H9 (cell line): ENCODE measurements at regions not wholly inside any gene's neighbourhood (a gene's known extent, or its start where the extent isn't known, plus 50 kb on each side); places are given as distances from the start of the nearest gene placed in this dataset.

Experiments
- DNase-seq: peaks from one replicate; pipeline ENCODE4 v3.0.0-alpha.2; 2017
- H2AFZ ChIP-seq: one replicate; pipeline ENCODE4 v1.6.1; 2013; ENCODE audit warnings: mild to moderate bottlenecking, low read length, control low read depth, moderate library complexity
- H2AK5ac ChIP-seq: 2 replicates; pipeline ENCODE4 v1.6.1; 2013; ENCODE audit warnings: low read length, control low read depth, mixed read lengths; ENCODE audit not compliant: insufficient read length
- H2BK120ac ChIP-seq: one replicate; pipeline ENCODE4 v1.6.1; 2013; ENCODE audit warnings: low read depth, mild to moderate bottlenecking, low read length, control low read depth, inconsistent platforms; ENCODE audit not compliant: poor library complexity, severe bottlenecking
- H2BK12ac ChIP-seq: 2 replicates; pipeline ENCODE4 v1.6.1; 2013; ENCODE audit warnings: low read length, control low read depth, mixed read lengths, low read depth; ENCODE audit not compliant: insufficient read length
- H2BK15ac ChIP-seq: 2 replicates; pipeline ENCODE4 v1.6.1; 2013; ENCODE audit warnings: low read depth, low read length, control low read depth
- H2BK20ac ChIP-seq: one replicate; pipeline ENCODE4 v1.6.1; 2013; ENCODE audit warnings: low read depth, mild to moderate bottlenecking, low read length, control low read depth, inconsistent platforms; ENCODE audit not compliant: poor library complexity, severe bottlenecking
- H2BK5ac ChIP-seq: 2 replicates; pipeline ENCODE4 v1.6.1; 2013; ENCODE audit warnings: low read length, control low read depth, mixed read lengths; ENCODE audit not compliant: insufficient read length
- H3K14ac ChIP-seq: 2 replicates; pipeline ENCODE4 v1.6.1; 2013; ENCODE audit warnings: low read length, control low read depth; ENCODE audit not compliant: insufficient read depth
- H3K18ac ChIP-seq: 2 replicates; pipeline ENCODE4 v1.6.1; 2013; ENCODE audit warnings: low read depth, mild to moderate bottlenecking, mixed read lengths, low read length, control low read depth; ENCODE audit not compliant: insufficient read length
- H3K23ac ChIP-seq: 2 replicates; pipeline ENCODE4 v1.6.1; 2013; ENCODE audit warnings: low read length, control low read depth, mixed read lengths, low read depth; ENCODE audit not compliant: insufficient read length
- H3K23me2 ChIP-seq: 2 replicates; pipeline ENCODE4 v1.6.1; 2013; ENCODE audit warnings: low read depth, mild to moderate bottlenecking, mixed read lengths, low read length, control low read depth; ENCODE audit not compliant: insufficient read length, poor library complexity, severe bottlenecking
- H3K27ac ChIP-seq: 2 replicates; pipeline ENCODE4 v1.5.1; 2013; ENCODE audit warnings: low read length, control low read depth, mixed read lengths, low read depth; ENCODE audit not compliant: insufficient read length
- H3K27me3 ChIP-seq: 2 replicates; pipeline ENCODE4 v1.6.1; 2013; ENCODE audit warnings: low read length, control low read depth, inconsistent platforms; ENCODE audit not compliant: insufficient read depth
- H3K4ac ChIP-seq: 2 replicates; pipeline ENCODE4 v1.6.1; 2013; ENCODE audit warnings: low read depth, mild to moderate bottlenecking, control low read depth, inconsistent platforms, low read length, moderate library complexity
- H3K4me1 ChIP-seq: 2 replicates; pipeline ENCODE4 v1.6.1; 2013; ENCODE audit warnings: low read length, control low read depth, inconsistent platforms; ENCODE audit not compliant: insufficient read depth
- H3K4me2 ChIP-seq: 2 replicates; pipeline ENCODE4 v1.6.1; 2013; ENCODE audit warnings: low read length, control low read depth, mixed read lengths; ENCODE audit not compliant: insufficient read length, insufficient read depth
- H3K56ac ChIP-seq: 2 replicates; pipeline ENCODE4 v1.6.1; 2013; ENCODE audit warnings: low read depth, mild to moderate bottlenecking, mixed read lengths, low read length, control low read depth; ENCODE audit not compliant: insufficient read length
- H3K79me1 ChIP-seq: 2 replicates; pipeline ENCODE4 v1.6.1; 2013; ENCODE audit warnings: low read depth, mild to moderate bottlenecking, moderate library complexity, low read length, control low read depth, inconsistent platforms; ENCODE audit not compliant: insufficient read depth, poor library complexity, severe bottlenecking
- H3K79me2 ChIP-seq: 2 replicates; pipeline ENCODE4 v1.6.1; 2013; ENCODE audit warnings: low read length, control low read depth, inconsistent platforms; ENCODE audit not compliant: insufficient read depth
- H3K9ac ChIP-seq: 2 replicates; pipeline ENCODE4 v1.6.1; 2013; ENCODE audit warnings: low read length, control low read depth, mixed read lengths; ENCODE audit not compliant: insufficient read length; ENCODE audit errors: extremely low read depth
- H3K9me3 ChIP-seq: one replicate; pipeline ENCODE4 v1.6.1; 2013; ENCODE audit warnings: low read depth, low read length, inconsistent platforms; ENCODE audit not compliant: control insufficient read depth
- H3T11ph ChIP-seq: one replicate; pipeline ENCODE4 v1.6.1; 2013; ENCODE audit warnings: mild to moderate bottlenecking, low read length, control low read depth, inconsistent platforms
- H4K20me1 ChIP-seq: one replicate; pipeline ENCODE4 v1.6.1; 2013; ENCODE audit not compliant: control insufficient read depth, insufficient read length, insufficient read depth
- H4K5ac ChIP-seq: 2 replicates; pipeline ENCODE4 v1.6.1; 2013; ENCODE audit warnings: low read depth, mild to moderate bottlenecking, mixed read lengths, low read length, control low read depth; ENCODE audit not compliant: insufficient read length
- H4K8ac ChIP-seq: replicated peaks from 2 replicates; pipeline ENCODE4 v1.6.1; 2013; ENCODE audit warnings: low read length, control low read depth, mixed read lengths, low read depth; ENCODE audit not compliant: insufficient read length
- H4K91ac ChIP-seq: 2 replicates; pipeline ENCODE4 v1.6.1; 2013; ENCODE audit warnings: low read depth, mild to moderate bottlenecking, moderate library complexity, mixed read lengths, low read length, control low read depth; ENCODE audit not compliant: insufficient read length
- H3K27ac Mint-ChIP-seq, 3 experiments: 2 replicates in 2 of 3; 3 replicates in 1 of 3; pipeline ENCODE4 v1.8.0; 2020 to 2021; ENCODE audit warnings: mixed read lengths in 3 of 3, mild to moderate bottlenecking in 1 of 3, moderate library complexity in 1 of 3
- H3K27me3 Mint-ChIP-seq: 2 replicates; pipeline ENCODE4 v1.8.0; 2021; ENCODE audit warnings: low read depth, mild to moderate bottlenecking, moderate library complexity, mixed read lengths
- H3K36me3 Mint-ChIP-seq, 3 experiments: 2 replicates in 2 of 3; 3 replicates in 1 of 3; pipeline ENCODE4 v1.8.0; 2020 to 2021; ENCODE audit warnings: low read depth in 3 of 3, mixed read lengths in 3 of 3; ENCODE audit not compliant: insufficient read depth in 1 of 3
- H3K4me1 Mint-ChIP-seq, 2 experiments: 2 replicates each; pipeline ENCODE4 v1.8.0; 2020; ENCODE audit warnings: mixed read lengths in 2 of 2
- H3K4me3 Mint-ChIP-seq, 2 experiments: 2 replicates in 1 of 2; 3 replicates in 1 of 2; pipeline ENCODE4 v1.8.0; 2020 to 2021; ENCODE audit warnings: mild to moderate bottlenecking in 2 of 2, mixed read lengths in 2 of 2, moderate library complexity in 1 of 2
- H3K9me3 Mint-ChIP-seq, 2 experiments: 2 replicates in 1 of 2; 3 replicates in 1 of 2; pipeline ENCODE4 v1.8.0; 2020; ENCODE audit warnings: mild to moderate bottlenecking in 2 of 2, mixed read lengths in 2 of 2, moderate library complexity in 1 of 2
- WGBS: extraction: QIAGEN DNeasy Blood & Tissue Kit; methylation state at CpG from one replicate; pipeline ENCODE4 v1.1.7; 2013; ENCODE audit warnings: missing lambda C conversion rate, low lambda C conversion rate, mixed read lengths; ENCODE audit not compliant: insufficient read length; ENCODE audit errors: extremely low coverage; 5-methylcytosine and 5-hydroxymethylcytosine counted together
- TF ChIP-seq, protein P1 (sequence below): fragments of 200-600 bp; sonication (generic); conservative IDR thresholded peaks from 3 replicates; pipeline ENCODE4 v1.8.0; 2021; ENCODE audit warnings: antibody characterized with exemption, mild to moderate bottlenecking

DNA sequence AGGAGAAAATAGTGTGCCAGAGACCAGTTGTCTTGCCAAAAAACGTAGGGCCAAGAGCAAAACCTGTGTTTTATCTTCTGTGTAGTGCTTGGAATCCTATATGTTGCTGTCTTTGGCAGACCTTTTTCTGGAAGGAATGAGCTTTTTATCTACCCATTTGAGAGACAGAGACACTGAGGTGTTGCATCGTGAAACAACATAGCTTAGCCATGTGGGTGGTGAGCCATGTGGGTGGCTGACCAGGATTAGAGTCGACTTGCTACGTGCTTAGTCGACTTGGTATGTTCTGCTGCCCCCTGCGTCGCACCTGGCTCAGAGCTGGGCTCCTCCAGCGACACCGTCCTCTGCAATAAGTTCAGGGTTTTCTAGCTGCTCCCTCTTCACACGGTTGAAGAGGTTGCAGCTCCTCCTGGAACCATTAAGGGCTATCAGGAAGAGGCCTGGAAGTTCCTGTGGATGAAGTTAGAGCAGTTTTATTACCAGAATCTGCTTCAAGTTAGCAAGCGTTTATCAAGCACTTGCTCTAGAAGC, 175.8 kb downstream of the SH2D4B start:
- Histone ChIP-seq H2AFZ (no peak overlapping the region), H3K4me2 (no peak overlapping the region), H3K14ac (no peak overlapping the region), H2AK5ac (no peak overlapping the region), H3K9ac (no peak overlapping the region), H4K91ac (no peak overlapping the region), H2BK15ac (no peak overlapping the region), H3K4me1 (no peaks in the 10 kb centered on the region), H3K79me2 (no peaks in the 10 kb centered on the region), H3K23ac (no peak overlapping the region), H3K79me1 (no peaks in the 10 kb centered on the region), H3K27me3 (no peaks in the 10 kb centered on the region), H2BK5ac (no peak overlapping the region), H3K4ac (no peak overlapping the region), H2BK20ac (no peak overlapping the region), H3K23me2 (no peaks in the 10 kb centered on the region), H3K9me3 (no peaks in the 10 kb centered on the region), H4K8ac (no peak overlapping the region), H3T11ph (no peak overlapping the region), H4K5ac (no peak overlapping the region), H3K56ac (no peak overlapping the region), H3K18ac (no peak overlapping the region), H2BK12ac (no peak overlapping the region), H3K27ac (no peak overlapping the region), H2BK120ac (no peak overlapping the region), H4K20me1 (no peaks in the 10 kb centered on the region)
- TF ChIP-seq, protein P1, sequence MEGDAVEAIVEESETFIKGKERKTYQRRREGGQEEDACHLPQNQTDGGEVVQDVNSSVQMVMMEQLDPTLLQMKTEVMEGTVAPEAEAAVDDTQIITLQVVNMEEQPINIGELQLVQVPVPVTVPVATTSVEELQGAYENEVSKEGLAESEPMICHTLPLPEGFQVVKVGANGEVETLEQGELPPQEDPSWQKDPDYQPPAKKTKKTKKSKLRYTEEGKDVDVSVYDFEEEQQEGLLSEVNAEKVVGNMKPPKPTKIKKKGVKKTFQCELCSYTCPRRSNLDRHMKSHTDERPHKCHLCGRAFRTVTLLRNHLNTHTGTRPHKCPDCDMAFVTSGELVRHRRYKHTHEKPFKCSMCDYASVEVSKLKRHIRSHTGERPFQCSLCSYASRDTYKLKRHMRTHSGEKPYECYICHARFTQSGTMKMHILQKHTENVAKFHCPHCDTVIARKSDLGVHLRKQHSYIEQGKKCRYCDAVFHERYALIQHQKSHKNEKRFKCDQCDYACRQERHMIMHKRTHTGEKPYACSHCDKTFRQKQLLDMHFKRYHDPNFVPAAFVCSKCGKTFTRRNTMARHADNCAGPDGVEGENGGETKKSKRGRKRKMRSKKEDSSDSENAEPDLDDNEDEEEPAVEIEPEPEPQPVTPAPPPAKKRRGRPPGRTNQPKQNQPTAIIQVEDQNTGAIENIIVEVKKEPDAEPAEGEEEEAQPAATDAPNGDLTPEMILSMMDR, result no peak
- Mint-ChIP-seq H3K9me3 (no peaks in the 10 kb centered on the region), H3K4me1 (peaks cover 3 to 9% of the 10 kb centered on the region in 2 experiments; a peak in 3 of 4 replicates), H3K4me3 (no peak overlapping the region), H3K27ac (no peak overlapping the region), H3K27me3 (no peaks in the 10 kb centered on the region), H3K36me3 (no peaks in the 10 kb centered on the region)
- WGBS, result no CpG with 5 or more reads among the region's 11 CpGs
- peak; percentile 48 for DNase-seq
